OCI-LY3 (cell line): ENCODE measurements at regions not wholly inside any gene's neighbourhood (a gene's known extent, or its start where the extent isn't known, plus 50 kb on each side); places are given as distances from the start of the nearest gene placed in this dataset.

Source experiments
- H2AFZ ChIP-seq: fragments of 200-600, 300-600 bp; shearing (Covaris generic); 2 replicates; pipeline ENCODE4 v1.6.0; 2014; ENCODE audit warnings: antibody characterized with exemption, low read depth, low read length
- H3K27ac ChIP-seq: fragments of 200-600, 300-600 bp; sonication (generic); 2 replicates; pipeline ENCODE4 v1.5.1; 2014; ENCODE audit warnings: mild to moderate bottlenecking, low read length, moderate library complexity, mixed read lengths
- H3K27me3 ChIP-seq: fragments of 200-600, 300-600 bp; sonication (generic); 2 replicates; pipeline ENCODE4 v1.6.1; 2014; ENCODE audit warnings: low read depth, low read length, mixed read lengths
- H3K36me3 ChIP-seq: fragments of 200-600, 300-600 bp; sonication (generic); replicated peaks from 2 replicates; pipeline ENCODE3; 2014; ENCODE audit warnings: low read depth, low read length, mixed read lengths
- H3K4me1 ChIP-seq: fragments of 300-600, 200-600 bp; sonication (generic); 2 replicates; pipeline ENCODE4 v1.6.1; 2014; ENCODE audit warnings: low read length, mixed read lengths
- H3K4me2 ChIP-seq: fragments of 200-600, 300-600 bp; sonication (generic); 2 replicates; pipeline ENCODE4 v1.6.1; 2014; ENCODE audit warnings: low read length, mixed read lengths
- H3K4me3 ChIP-seq: fragments of 300-600, 200-600 bp; sonication (generic); 2 replicates; pipeline ENCODE4 v1.5.1; 2014; ENCODE audit warnings: antibody characterized with exemption, mild to moderate bottlenecking, low read length, moderate library complexity
- H3K79me2 ChIP-seq: fragments of 300-600, 200-600 bp; shearing (Covaris generic); 2 replicates; pipeline ENCODE4 v1.6.1; 2014; ENCODE audit warnings: mild to moderate bottlenecking, low read length, mixed read lengths
- H3K9ac ChIP-seq: fragments of 300-600, 200-600 bp; shearing (Covaris generic); 2 replicates; pipeline ENCODE4 v1.6.0; 2014; ENCODE audit warnings: mild to moderate bottlenecking, low read length, moderate library complexity
- H3K9me3 ChIP-seq: fragments of 200-600, 300-600 bp; shearing (Covaris generic); 2 replicates; pipeline ENCODE4 v1.6.1; 2014; ENCODE audit warnings: low read length, mixed read lengths; ENCODE audit not compliant: insufficient read depth
- H4K20me1 ChIP-seq: fragments of 200-600, 300-600 bp; sonication (generic); 2 replicates; pipeline ENCODE4 v1.6.1; 2016; ENCODE audit warnings: low read length, mixed read lengths; ENCODE audit not compliant: insufficient read depth
- EZH2phosphoT487 ChIP-seq: fragments of 200-600 bp; shearing (Covaris generic); IDR thresholded peaks from 2 replicates; pipeline ENCODE4 v1.6.1; 2018; ENCODE audit warnings: antibody characterized with exemption, mixed run types, low read depth
- TF ChIP-seq, protein P1 (sequence below): fragments of 200-600, 300-600 bp; sonication (generic); IDR thresholded peaks from 2 replicates; pipeline ENCODE4 v1.5.1; 2014; ENCODE audit warnings: antibody characterized with exemption, low read length, low read depth

DNA sequence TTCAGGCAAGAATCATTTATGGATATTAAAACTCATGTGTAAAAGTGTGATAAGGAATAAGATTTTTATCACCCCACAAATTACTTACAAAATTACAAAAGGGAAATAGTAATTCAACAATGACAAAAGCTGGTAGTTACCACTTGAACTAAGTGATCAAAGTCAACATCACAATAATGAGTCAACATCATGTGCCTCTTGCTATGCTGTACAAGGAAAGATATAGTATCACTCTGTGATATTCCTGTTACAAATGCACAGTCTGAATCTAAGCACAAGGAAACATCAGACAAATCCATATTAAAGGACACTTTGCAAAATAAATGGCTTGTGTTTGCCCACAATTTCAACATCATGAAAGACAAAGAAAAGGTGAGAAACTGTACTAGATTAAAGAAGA, 90.5 kb upstream of the PLCL2 start:
- no peak overlapping the region for H2AFZ ChIP-seq
- H3K9ac ChIP-seq: no peak overlapping the region
- peaks cover 8% of the 10 kb centered on the region for H3K4me1 ChIP-seq
- no peaks in the 10 kb centered on the region for H4K20me1 ChIP-seq
- no peaks in the 10 kb centered on the region for H3K79me2 ChIP-seq
- H3K36me3 ChIP-seq: no peaks in the 10 kb centered on the region
- no peak overlapping the region for H3K4me3 ChIP-seq
- H3K27me3 ChIP-seq: no peaks in the 10 kb centered on the region
- H3K9me3 ChIP-seq: no peaks in the 10 kb centered on the region
- TF ChIP-seq, protein P1, sequence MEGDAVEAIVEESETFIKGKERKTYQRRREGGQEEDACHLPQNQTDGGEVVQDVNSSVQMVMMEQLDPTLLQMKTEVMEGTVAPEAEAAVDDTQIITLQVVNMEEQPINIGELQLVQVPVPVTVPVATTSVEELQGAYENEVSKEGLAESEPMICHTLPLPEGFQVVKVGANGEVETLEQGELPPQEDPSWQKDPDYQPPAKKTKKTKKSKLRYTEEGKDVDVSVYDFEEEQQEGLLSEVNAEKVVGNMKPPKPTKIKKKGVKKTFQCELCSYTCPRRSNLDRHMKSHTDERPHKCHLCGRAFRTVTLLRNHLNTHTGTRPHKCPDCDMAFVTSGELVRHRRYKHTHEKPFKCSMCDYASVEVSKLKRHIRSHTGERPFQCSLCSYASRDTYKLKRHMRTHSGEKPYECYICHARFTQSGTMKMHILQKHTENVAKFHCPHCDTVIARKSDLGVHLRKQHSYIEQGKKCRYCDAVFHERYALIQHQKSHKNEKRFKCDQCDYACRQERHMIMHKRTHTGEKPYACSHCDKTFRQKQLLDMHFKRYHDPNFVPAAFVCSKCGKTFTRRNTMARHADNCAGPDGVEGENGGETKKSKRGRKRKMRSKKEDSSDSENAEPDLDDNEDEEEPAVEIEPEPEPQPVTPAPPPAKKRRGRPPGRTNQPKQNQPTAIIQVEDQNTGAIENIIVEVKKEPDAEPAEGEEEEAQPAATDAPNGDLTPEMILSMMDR: no peak
- TF ChIP-seq EZH2phosphoT487: no peak
- H3K4me2 ChIP-seq: no peak overlapping the region
- H3K27ac ChIP-seq: no peak overlapping the region

DNA sequence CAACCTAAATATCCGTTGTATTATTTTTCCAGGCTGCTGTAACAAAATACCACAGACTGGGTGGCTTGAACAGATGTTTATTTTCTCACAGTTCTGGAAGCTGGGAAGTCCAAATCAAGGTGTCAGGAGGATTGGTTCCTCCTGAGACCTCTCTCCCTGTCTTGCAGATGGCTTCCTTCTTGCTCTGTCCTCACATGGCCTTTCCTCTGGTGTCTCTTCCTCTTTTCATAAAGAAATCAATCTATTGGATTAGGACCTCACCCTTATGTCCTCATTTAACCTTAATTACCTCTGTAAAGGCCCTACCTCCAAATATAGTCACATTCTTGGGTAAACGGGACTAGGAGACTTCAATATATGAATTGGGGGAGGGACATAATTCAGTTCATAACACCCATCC, 89.2 kb upstream of the PLCL2 start:
- Histone ChIP-seq H3K79me2 (no peaks in the 10 kb centered on the region), H2AFZ (no peak overlapping the region), H3K9me3 (no peaks in the 10 kb centered on the region), H3K27ac (no peak overlapping the region), H3K4me2 (no peak overlapping the region), H4K20me1 (no peaks in the 10 kb centered on the region), H3K4me1 (peaks cover 10% of the 10 kb centered on the region), H3K27me3 (no peaks in the 10 kb centered on the region), H3K9ac (no peak overlapping the region), H3K36me3 (no peaks in the 10 kb centered on the region), H3K4me3 (no peak overlapping the region)
- TF ChIP-seq EZH2phosphoT487: no peak
- TF ChIP-seq, protein P1: no peak

GRCh38 chr3:16797831-16798230, 86.9 kb upstream of the PLCL2 start:
- Histone ChIP-seq H3K4me2 (no peak overlapping the region), H3K9me3 (no peaks in the 10 kb centered on the region), H3K4me3 (no peak overlapping the region), H3K79me2 (no peaks in the 10 kb centered on the region), H3K27ac (no peak overlapping the region), H3K36me3 (no peaks in the 10 kb centered on the region), H2AFZ (no peak overlapping the region), H3K9ac (no peak overlapping the region), H3K27me3 (no peaks in the 10 kb centered on the region), H3K4me1 (peaks cover 33% of the 10 kb centered on the region), H4K20me1 (no peaks in the 10 kb centered on the region)
- no peak for TF ChIP-seq EZH2phosphoT487
- TF ChIP-seq, protein P1: no peak

GRCh38 chr3:16798738-16799137, 86.0 kb upstream of the PLCL2 start:
- Histone ChIP-seq H3K4me2 (no peak overlapping the region), H3K4me1 (peaks cover 36% of the 10 kb centered on the region), H3K27ac (no peak overlapping the region)

More at GRCh38 chr3:16798738-16799137, 86.0 kb upstream of the PLCL2 start:
- Histone ChIP-seq H3K4me3 (no peak overlapping the region), H3K9ac (no peak overlapping the region), H3K79me2 (no peaks in the 10 kb centered on the region), H3K9me3 (no peaks in the 10 kb centered on the region), H3K27me3 (no peaks in the 10 kb centered on the region), H2AFZ (no peak overlapping the region), H4K20me1 (no peaks in the 10 kb centered on the region), H3K36me3 (no peaks in the 10 kb centered on the region)
- TF ChIP-seq, protein P1: no peak
- TF ChIP-seq EZH2phosphoT487: no peak
